Adrenal gland (tissue), 5 donors: ENCODE measurements at regions not wholly inside any gene's neighbourhood (a gene's known extent, or its start where the extent isn't known, plus 50 kb on each side); places are given as distances from the start of the nearest gene placed in this dataset.
"Not testable (repeated sequence)": the region's sequence is repeated elsewhere in the genome, so short reads cannot be mapped to it uniquely, and the experiment has no call there.

Experiments
- POLR2A ChIP-seq, 2 donors: fragments of 450-650 bp; IDR thresholded peaks; one replicate each; pipeline ENCODE4 v1.6.1; 2017; ENCODE audit warnings: antibody characterized with exemption in 2 of 2, mild to moderate bottlenecking in 2 of 2, moderate library complexity in 1 of 2
- TF ChIP-seq, protein P1 (sequence below), 6 experiments: fragments of 450-650 bp in 4 of 6; fragments of 200-600 bp in 2 of 6; sonication (generic) in 1 of 6; IDR thresholded peaks; 1 replicate in 5 of 6; 2 replicates in 1 of 6; pipeline versions ENCODE4 v1.5.1 to v1.8.0; 2016 to 2021; ENCODE audit warnings: antibody characterized with exemption in 6 of 6, mild to moderate bottlenecking in 2 of 6, moderate library complexity in 1 of 6
- donor health status: DM: no; HTN: no; CAD: no.

DNA sequence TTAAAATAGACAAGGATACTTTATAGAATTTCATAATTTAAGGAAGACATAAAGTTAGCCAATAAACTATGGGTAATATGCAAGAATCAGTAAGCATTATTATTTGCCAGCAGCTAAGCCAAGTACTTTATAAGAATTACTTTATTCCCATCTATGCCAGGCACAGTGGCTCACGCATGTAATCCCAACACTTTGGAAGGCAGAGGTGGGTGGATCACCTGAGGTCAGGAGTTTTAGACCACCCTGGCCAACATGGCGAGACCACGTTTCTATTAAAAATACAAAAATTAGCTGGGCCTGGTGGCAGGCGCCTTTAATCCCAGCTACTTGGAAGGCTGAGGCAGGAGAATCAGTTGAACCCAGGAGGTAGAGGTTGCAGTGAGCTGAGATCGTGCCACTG lies 4767.6 kb upstream of the OR11H1 start:
- TF ChIP-seq, protein P1, sequence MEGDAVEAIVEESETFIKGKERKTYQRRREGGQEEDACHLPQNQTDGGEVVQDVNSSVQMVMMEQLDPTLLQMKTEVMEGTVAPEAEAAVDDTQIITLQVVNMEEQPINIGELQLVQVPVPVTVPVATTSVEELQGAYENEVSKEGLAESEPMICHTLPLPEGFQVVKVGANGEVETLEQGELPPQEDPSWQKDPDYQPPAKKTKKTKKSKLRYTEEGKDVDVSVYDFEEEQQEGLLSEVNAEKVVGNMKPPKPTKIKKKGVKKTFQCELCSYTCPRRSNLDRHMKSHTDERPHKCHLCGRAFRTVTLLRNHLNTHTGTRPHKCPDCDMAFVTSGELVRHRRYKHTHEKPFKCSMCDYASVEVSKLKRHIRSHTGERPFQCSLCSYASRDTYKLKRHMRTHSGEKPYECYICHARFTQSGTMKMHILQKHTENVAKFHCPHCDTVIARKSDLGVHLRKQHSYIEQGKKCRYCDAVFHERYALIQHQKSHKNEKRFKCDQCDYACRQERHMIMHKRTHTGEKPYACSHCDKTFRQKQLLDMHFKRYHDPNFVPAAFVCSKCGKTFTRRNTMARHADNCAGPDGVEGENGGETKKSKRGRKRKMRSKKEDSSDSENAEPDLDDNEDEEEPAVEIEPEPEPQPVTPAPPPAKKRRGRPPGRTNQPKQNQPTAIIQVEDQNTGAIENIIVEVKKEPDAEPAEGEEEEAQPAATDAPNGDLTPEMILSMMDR (IDR thresholded peaks at IDR 0.05): not testable (repeated sequence)
- TF ChIP-seq POLR2A (IDR thresholded peaks at IDR 0.05): not testable (repeated sequence)
